NCI-H2107 (cell line): ENCODE measurements at regions not wholly inside any gene's neighbourhood (a gene's known extent, or its start where the extent isn't known, plus 50 kb on each side); places are given as distances from the start of the nearest gene placed in this dataset.
A peak's percentile ranks its signal among the peaks of the same experiment; 100 is the strongest.
"Not testable (repeated sequence)": the region's sequence is repeated elsewhere in the genome, so short reads cannot be mapped to it uniquely, and the experiment has no call there.

Experiments used
- DNase-seq: peaks from one replicate; lab custom pipeline; 2025; lab: John Stamatoyannopoulos, UW

DNA sequence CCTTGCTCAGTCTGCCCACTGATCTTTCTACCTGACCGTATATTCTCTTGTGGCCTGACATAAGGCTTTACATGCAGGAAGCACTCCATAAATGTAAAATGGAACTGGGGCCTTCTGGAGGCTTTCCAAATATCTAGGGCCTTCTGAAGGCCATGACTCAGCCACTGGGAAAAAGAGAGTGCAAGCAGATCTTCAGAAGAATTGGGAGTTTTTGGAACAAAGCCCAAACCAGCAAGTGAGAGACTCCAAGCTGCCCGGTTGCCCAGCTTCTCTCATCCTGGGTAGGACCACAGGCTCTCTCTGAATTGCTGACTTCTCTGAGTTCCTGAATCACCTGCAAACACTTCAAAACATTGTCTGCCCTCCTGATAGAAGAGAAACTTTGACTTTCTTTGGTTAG is 107.9 kb upstream of the BMAL1 start:
- no peak for DNase-seq

DNA sequence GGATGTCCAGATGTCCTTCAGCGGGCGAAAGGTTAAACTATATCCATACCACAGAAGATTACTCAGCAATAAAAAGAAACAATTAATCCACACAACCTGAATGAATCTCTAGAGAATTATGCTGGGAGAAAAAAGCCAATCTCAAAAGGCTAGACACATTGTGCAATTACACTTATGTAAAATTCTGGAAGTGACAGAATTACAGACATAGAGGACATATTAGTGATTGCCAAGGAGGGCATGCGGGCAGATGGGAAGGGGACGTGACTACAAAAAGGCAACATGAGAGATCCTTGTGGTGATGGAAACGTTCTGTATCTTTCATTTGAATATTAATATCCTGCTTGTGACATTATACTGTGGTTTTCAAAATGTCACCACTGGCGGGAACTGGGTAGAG is 103.5 kb upstream of the BMAL1 start:
- no peak for DNase-seq

- no peak for DNase-seq
These were observed 94.3 kb upstream of the BMAL1 start for GRCh38 chr11:13183094-13183825.

GRCh38 chr11:13183826-13184196 is 93.8 kb upstream of the BMAL1 start:
- no peak for DNase-seq

- DNase-seq, result no peak
These were observed 93.2 kb upstream of the BMAL1 start for GRCh38 chr11:13184295-13184794.

- DNase-seq, result no peak
These were observed 89.4 kb upstream of the BMAL1 start for GRCh38 chr11:13188179-13188578.

DNA sequence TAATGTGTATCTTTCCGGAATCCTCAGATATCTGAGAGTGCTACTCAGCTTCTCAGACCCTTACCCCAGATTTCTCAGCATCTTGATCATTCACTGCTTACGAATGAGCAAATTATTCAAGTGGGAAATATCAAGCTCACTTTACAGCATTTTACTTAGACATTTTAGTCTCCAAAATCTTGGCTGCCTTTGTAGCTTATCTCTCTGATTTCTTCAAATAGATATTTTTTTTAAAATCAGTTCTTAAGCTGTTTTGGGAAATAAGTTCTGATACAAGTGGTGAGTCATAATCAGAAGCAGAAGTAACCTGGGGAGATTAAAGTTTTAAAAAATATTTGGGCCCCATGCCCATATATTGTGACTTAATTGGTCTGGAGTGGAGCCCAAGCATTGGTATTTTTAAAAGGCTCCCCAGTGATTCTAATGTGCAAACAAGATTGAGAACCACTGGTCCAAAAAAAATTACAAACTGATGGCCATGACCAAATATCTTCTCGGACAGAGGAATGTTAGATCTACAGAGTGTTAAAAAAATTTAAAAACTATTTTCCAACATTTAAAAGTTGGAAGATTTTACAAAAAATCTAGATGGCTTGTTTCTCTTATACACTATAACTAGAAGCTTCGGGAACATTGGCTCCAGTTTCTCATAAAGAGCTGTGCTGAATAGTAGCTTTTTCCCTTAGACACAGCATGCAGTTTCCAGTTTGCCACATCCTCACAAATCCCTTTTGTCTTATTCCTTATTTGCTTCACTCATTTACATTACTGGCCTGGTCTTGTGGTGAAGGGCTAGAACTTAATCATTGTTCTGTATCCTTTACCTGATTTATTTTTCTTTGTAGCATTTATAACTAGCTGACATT is 87.8 kb upstream of the BMAL1 start:
- DNase-seq, result no peak

GRCh38 chr11:13193613-13194012 is 84.0 kb upstream of the BMAL1 start:
- DNase-seq, result no peak

GRCh38 chr11:13197374-13197773 is 80.2 kb upstream of the BMAL1 start:
- not testable (repeated sequence) for DNase-seq

GRCh38 chr11:13205486-13205885 is 72.1 kb upstream of the BMAL1 start:
- DNase-seq, result no peak

- no peak for DNase-seq
These were observed 71.4 kb upstream of the BMAL1 start for GRCh38 chr11:13206086-13206640.

DNA sequence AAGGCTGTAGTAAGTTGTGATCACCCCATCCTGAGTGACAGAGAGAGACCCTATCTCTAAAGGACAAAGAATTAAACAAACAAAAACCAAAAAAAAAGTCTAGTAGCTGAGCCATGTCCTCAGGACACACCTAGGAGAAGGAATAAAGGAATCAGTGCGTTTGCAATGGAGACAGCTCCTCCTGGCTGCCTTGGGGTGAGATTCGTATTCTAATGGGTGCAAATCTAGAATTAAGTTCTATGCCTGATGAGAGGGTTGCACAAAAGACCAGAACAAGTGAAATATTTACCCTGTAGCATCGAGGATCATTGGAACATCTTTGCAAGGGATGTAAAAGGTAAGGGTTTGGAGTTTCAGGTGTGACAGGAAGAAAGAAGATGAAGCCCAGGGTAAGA is 70.3 kb upstream of the BMAL1 start:
- DNase-seq, result no peak

GRCh38 chr11:13207665-13208594 is 69.7 kb upstream of the BMAL1 start:
- no peak for DNase-seq

DNA sequence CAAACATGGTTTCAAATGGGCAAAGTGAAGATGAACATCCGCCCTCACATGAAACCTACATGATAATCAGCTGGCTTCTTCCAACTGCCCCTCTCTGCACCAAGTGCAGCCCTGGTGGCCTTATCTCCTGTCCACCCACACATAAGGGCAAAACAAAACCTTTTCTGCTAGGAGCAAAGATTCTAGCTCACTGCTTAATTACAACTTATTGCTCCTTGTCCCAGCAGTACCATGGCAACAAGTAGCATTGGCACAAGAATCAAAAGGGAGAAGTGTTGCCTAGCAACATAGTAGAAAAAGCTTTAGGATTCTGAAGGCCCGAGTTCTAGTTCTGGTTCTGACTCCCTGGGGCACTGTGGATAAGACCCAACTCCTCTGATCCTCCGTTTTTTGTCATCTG is 68.7 kb upstream of the BMAL1 start:
- DNase-seq, result no peak

DNA sequence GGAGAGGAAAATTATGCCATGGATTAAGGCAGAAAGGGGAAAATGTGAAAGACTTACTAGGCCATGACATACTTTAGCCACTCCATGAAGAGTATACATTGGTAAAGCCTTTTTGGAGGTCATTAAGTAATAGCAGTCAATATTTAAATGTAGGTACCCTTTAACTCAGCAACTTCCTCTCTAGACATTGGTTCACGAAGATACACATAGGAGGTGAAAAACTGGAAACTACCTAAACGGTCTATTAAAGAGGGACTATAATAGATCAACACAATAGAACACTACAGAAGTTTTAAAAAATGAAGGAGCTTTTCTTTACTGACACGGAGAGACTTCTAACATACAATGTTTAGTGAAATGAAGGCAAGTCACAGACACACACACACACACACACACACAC is 68.2 kb upstream of the BMAL1 start:
- no peak for DNase-seq

- DNase-seq, result peak; percentile 69
These were observed 67.2 kb upstream of the BMAL1 start for GRCh38 chr11:13210424-13210823.

- no peak for DNase-seq
These were observed 63.3 kb upstream of the BMAL1 start for GRCh38 chr11:13214276-13214675.

GRCh38 chr11:13215149-13215548 is 62.4 kb upstream of the BMAL1 start:
- no peak for DNase-seq

DNA sequence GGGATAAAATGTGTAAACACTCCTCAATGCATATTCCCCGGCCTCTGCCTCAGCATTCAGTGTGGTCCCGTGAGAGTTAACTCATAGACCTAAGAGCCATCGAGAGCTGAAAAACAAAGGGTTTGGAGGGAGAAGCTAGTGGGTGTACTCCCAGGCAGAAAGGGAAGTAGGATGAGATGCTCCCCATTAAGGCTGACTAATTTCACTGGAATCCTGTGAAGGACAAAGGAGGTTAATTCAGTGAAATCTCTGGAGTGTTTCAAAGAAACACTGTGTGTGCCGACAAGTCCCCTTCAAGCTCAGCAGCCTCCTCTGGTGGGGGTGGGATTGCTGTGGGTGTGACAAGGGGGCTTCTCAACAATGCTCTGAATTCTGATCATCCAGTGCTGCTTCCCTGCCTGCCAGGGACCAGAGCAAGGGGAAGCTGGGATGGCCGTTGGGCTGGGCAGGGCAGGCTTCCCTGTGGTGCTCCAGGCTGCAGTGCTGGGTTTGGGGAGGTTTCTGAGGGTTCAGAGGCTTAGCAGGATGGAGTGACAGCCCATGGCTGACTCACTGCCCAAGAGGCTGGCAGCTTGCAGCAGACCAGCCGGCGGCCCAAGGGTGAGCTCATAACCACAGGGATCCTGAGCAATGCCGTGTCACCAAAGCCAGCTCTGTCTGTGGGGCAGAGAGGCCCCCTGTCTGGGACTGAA is 61.4 kb upstream of the BMAL1 start:
- DNase-seq, result no peak

DNA sequence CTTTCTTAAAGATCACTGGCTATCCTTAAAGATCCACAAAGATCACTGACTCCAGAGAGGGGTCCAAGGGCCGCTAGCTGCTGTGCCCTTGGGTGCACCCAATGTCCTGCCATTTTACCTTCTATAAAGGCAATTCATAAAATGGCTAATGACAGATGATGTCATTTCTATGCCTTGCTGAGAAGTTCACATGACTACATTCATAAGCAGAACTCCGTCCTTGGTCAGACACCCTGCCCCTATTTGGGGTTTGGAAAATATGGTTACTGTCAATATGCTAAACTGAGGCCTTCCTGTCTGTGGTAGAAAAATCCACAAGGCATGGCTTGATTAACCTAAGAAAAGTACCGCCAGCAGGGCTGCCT is 60.9 kb upstream of the BMAL1 start:
- no peak for DNase-seq

DNA sequence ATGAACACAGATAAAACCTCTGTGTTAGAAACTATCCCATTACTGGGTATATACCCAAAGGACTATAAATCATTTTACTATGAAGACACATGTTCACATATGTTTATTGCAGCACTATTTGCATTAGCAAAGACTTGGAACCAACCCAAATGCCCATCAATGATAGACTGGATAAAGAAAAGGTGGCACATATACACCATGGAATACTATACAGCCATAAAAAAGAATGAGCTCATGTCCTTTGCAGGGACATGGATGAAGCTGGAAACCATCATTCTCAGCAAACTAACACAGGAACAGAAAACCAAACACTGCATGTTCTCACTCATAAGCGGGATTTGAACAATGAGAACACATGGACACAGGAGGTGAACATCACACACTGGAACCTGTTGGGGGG is 58.9 kb upstream of the BMAL1 start:
- DNase-seq, result not testable (repeated sequence)
